H1 (cell line): ENCODE measurements at regions not wholly inside any gene's neighbourhood (a gene's known extent, or its start where the extent isn't known, plus 50 kb on each side); places are given as distances from the start of the nearest gene placed in this dataset.

ENCODE experiments used
- HDAC2 ChIP-seq, 2 experiments: fragments of 300-600 bp in 1 of 2; sonication (generic) in 1 of 2; IDR thresholded peaks; 2 replicates each; pipeline ENCODE4 v1.6.1; 2011 to 2012; ENCODE audit warnings: low read depth in 2 of 2, low read length in 2 of 2, mild to moderate bottlenecking in 2 of 2, moderate library complexity in 2 of 2, borderline replicate concordance in 1 of 2, inconsistent platforms in 1 of 2

DNA sequence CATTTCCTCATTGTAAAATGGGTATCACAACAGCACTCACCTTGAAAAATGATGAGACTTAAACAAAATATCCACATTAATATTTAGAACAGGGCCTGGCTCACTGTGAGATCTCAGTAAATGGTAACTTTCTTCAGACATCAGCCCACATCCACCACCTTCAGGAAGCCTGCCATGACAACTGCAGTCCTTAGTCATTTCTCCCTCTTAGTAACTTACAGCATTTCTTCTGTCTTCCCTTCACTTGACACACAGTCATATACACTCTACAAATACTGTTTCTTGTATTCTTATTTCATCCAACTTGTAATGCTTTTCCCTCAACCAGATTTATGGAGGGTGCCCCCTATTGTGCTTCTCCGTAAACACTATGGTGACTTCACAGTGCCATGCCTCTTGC is 263.0 kb downstream of the ZNF516 start (continued):
- TF ChIP-seq HDAC2 (IDR thresholded peaks at IDR 0.05; ENCODE audit: borderline replicate concordance in 1 of 2, low read depth in 2 of 2, low read length in 2 of 2) = no peak
- TF ChIP-seq, all 59 proteins: peak for 0
